Neural cell (in vitro differentiated cells): ENCODE measurements at regions not wholly inside any gene's neighbourhood (a gene's known extent, or its start where the extent isn't known, plus 50 kb on each side); places are given as distances from the start of the nearest gene placed in this dataset.
"Not testable (repeated sequence)": the region's sequence is repeated elsewhere in the genome, so short reads cannot be mapped to it uniquely, and the experiment has no call there.

Source experiments
- H2AFZ ChIP-seq: fragments of 200-600, 300-800 bp; sonication (generic), shearing (Covaris generic); 2 replicates; pipeline ENCODE4 v1.6.0; 2014; ENCODE audit warnings: low read depth, mild to moderate bottlenecking, antibody characterized with exemption, low read length, moderate library complexity
- H3F3A ChIP-seq: fragments of 200-600 bp; shearing (Covaris generic); 2 replicates; pipeline ENCODE4 v1.6.1; 2016; ENCODE audit warnings: mild to moderate bottlenecking, moderate library complexity, mixed read lengths, antibody characterized with exemption, low read length; ENCODE audit not compliant: insufficient read depth, poor library complexity, severe bottlenecking
- H3K27ac ChIP-seq: fragments of 200-600, 300-800 bp; sonication (generic), shearing (Covaris generic); 2 replicates; pipeline ENCODE4 v1.5.1; 2014; ENCODE audit warnings: mild to moderate bottlenecking, low read length, moderate library complexity
- H3K27me3 ChIP-seq: fragments of 300-800, 200-600 bp; sonication (generic), shearing (Covaris generic); 2 replicates; pipeline ENCODE4 v1.6.0; 2014; ENCODE audit warnings: mild to moderate bottlenecking, low read depth, low read length, moderate library complexity; ENCODE audit not compliant: insufficient read depth
- H3K36me3 ChIP-seq: fragments of 300-800, 200-600 bp; sonication (generic), shearing (Covaris generic); 2 replicates; pipeline ENCODE4 v1.5.1; 2014; ENCODE audit warnings: mild to moderate bottlenecking, antibody characterized with exemption, low read length, moderate library complexity; ENCODE audit not compliant: insufficient read depth
- H3K4me2 ChIP-seq: fragments of 300-800, 200-600 bp; sonication (generic), shearing (Covaris generic); 2 replicates; pipeline ENCODE4 v1.6.0; 2014; ENCODE audit warnings: mild to moderate bottlenecking, low read length
- H3K4me3 ChIP-seq: fragments of 300-800, 200-600 bp; sonication (generic), shearing (Covaris generic); 2 replicates; pipeline ENCODE4 v1.5.1; 2014; ENCODE audit warnings: mild to moderate bottlenecking, low read length, moderate library complexity
- H3K79me2 ChIP-seq: fragments of 200-600 bp; shearing (Covaris generic); replicated peaks from 2 replicates; pipeline ENCODE4 v1.6.0; 2014; ENCODE audit warnings: mild to moderate bottlenecking, low read length, moderate library complexity; ENCODE audit not compliant: insufficient read depth
- H3K9ac ChIP-seq: fragments of 300-800, 200-600 bp; sonication (generic), shearing (Covaris generic); 2 replicates; pipeline ENCODE4 v1.6.1; 2016; ENCODE audit warnings: mild to moderate bottlenecking, low read length, mixed read lengths
- H3K9me2 ChIP-seq: fragments of 200-600 bp; shearing (Covaris generic); 2 replicates; pipeline ENCODE4 v1.6.1; 2016; ENCODE audit warnings: mild to moderate bottlenecking, low read length, mixed read lengths; ENCODE audit not compliant: insufficient read depth
- H3K9me3 ChIP-seq: fragments of 200-600, 300-800 bp; sonication (generic), shearing (Covaris generic); 2 replicates; pipeline ENCODE4 v1.6.1; 2016; ENCODE audit warnings: mild to moderate bottlenecking, mixed run types, low read length, moderate library complexity, mixed read lengths
- H4K20me1 ChIP-seq: fragments of 200-600 bp; shearing (Covaris generic); 2 replicates; pipeline ENCODE4 v1.6.1; 2016; ENCODE audit warnings: mild to moderate bottlenecking, mixed run types; ENCODE audit not compliant: insufficient read depth
- EP300 ChIP-seq: fragments of 450-650 bp; conservative IDR thresholded peaks from 2 replicates; pipeline ENCODE4 v1.6.1; 2014; ENCODE audit warnings: antibody characterized with exemption, mild to moderate bottlenecking, moderate library complexity; ENCODE audit not compliant: poor library complexity, severe bottlenecking
- MXI1 ChIP-seq: fragments of 450-650 bp; conservative IDR thresholded peaks from 2 replicates; pipeline ENCODE4 v1.6.1; 2014; ENCODE audit warnings: antibody characterized with exemption, mild to moderate bottlenecking; ENCODE audit not compliant: poor library complexity, severe bottlenecking
- POLR2AphosphoS5 ChIP-seq: IDR thresholded peaks from 2 replicates; pipeline ENCODE4 v1.6.1; 2012
- RAD21 ChIP-seq: fragments of 450-650 bp; conservative IDR thresholded peaks from 2 replicates; pipeline ENCODE4 v1.6.1; 2014; ENCODE audit warnings: antibody characterized with exemption, mild to moderate bottlenecking, moderate library complexity
- SMC3 ChIP-seq: fragments of 450-650 bp; conservative IDR thresholded peaks from 2 replicates; pipeline ENCODE4 v1.6.1; 2014; ENCODE audit warnings: antibody characterized with exemption, mild to moderate bottlenecking, moderate library complexity; ENCODE audit not compliant: poor library complexity
- TAF1 ChIP-seq: IDR thresholded peaks from 2 replicates; pipeline ENCODE4 v1.6.1; 2012; ENCODE audit warnings: low read depth
- TF ChIP-seq, protein P1 (sequence below): fragments of 450-650 bp; IDR thresholded peaks from 2 replicates; pipeline ENCODE4 v1.5.1; 2014; ENCODE audit warnings: antibody characterized with exemption, mild to moderate bottlenecking, moderate library complexity; ENCODE audit not compliant: poor library complexity, severe bottlenecking
- TF ChIP-seq, protein P2 (sequence below): IDR thresholded peaks from 2 replicates; pipeline ENCODE4 v1.6.1; 2012; ENCODE audit warnings: borderline replicate concordance

DNA sequence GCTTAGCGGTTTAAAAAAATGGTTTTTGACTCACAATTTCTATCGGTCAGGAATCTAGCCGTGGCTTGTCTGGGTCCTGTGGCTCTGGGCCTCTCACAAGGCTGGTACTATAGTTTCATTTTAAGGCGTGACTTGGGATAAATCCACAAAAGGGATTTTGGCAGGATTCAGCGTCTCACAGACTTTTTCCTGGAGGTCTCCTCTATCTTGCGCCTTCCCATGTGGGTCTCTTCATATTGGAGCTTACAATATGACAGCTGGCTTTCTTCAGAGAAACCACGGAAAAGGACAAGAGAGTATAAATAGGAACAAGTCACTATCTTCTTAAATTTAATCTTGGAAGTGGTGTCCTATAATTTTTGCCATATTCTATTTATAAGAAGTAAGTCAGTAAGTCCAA, 250.5 kb downstream of the DSC3 start:
- Histone ChIP-seq H3K4me3 (no peak overlapping the region), H3K4me2 (no peak overlapping the region), H3K9me3 (no peaks in the 10 kb centered on the region), H4K20me1 (no peaks in the 10 kb centered on the region), H3K79me2 (no peaks in the 10 kb centered on the region), H3F3A (no peaks in the 10 kb centered on the region), H3K27me3 (no peaks in the 10 kb centered on the region), H3K9ac (no peak overlapping the region), H3K36me3 (no peaks in the 10 kb centered on the region), H3K27ac (no peak overlapping the region), H2AFZ (no peak overlapping the region), H3K9me2 (no peaks in the 10 kb centered on the region)
- no peak for TF ChIP-seq TAF1
- no peak for TF ChIP-seq MXI1
- no peak for TF ChIP-seq SMC3
- TF ChIP-seq EP300: no peak
- TF ChIP-seq, protein P1, sequence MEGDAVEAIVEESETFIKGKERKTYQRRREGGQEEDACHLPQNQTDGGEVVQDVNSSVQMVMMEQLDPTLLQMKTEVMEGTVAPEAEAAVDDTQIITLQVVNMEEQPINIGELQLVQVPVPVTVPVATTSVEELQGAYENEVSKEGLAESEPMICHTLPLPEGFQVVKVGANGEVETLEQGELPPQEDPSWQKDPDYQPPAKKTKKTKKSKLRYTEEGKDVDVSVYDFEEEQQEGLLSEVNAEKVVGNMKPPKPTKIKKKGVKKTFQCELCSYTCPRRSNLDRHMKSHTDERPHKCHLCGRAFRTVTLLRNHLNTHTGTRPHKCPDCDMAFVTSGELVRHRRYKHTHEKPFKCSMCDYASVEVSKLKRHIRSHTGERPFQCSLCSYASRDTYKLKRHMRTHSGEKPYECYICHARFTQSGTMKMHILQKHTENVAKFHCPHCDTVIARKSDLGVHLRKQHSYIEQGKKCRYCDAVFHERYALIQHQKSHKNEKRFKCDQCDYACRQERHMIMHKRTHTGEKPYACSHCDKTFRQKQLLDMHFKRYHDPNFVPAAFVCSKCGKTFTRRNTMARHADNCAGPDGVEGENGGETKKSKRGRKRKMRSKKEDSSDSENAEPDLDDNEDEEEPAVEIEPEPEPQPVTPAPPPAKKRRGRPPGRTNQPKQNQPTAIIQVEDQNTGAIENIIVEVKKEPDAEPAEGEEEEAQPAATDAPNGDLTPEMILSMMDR: no peak

DNA sequence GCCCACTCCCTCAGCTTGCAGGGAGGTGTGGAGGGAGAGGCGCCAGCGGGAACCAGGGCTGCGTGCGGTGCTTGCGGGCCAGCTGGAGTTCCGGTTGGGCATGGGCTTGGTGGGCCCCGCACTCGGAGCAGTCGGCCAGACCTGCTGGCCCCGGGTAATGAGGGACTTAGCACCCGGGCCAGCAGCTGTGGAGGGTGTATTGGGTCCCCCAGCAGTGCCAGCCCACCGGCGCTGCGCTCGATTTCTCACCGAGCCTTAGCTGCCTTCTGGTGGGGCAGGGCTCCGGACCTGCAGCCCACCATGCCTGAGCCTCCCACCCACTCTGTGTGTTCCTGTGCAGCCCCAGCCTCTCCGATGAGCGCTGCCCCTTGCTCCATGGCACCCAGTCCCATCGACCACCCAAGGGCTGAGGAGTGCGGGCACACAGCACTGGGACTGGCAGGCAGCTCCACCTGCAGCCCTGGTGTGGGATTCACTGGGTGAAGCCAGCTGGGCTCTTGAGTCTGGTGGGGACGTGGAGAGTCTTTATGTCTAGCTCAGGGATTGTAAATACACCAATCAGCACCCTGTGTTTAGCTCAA, 254.0 kb downstream of the DSC3 start:
- not testable (repeated sequence) for H3K36me3 ChIP-seq, H4K20me1 ChIP-seq, H3K9ac ChIP-seq, H3K27ac ChIP-seq, H3K9me3 ChIP-seq, H3K27me3 ChIP-seq, H2AFZ ChIP-seq, H3K9me2 ChIP-seq, H3K4me3 ChIP-seq, H3K4me2 ChIP-seq, H3K79me2 ChIP-seq, H3F3A ChIP-seq

DNA sequence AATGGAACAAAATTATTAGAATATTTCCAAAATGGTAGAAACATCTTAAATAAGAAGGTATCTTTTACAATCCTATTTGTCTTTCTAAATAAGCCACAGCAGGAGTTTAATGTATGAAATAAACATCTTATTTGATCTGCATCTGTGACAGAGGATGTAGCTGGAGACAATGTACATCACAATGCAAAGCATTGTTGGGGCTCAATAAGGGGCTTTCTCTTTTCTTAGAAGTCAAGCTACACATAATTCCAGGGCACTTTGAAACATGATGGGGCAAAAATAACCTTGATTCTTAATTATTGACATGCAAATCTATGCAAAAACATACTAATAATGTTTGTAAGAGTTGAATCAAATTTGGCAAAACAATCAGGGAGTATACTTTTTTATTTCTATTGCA, 255.1 kb downstream of the DSC3 start:
- Histone ChIP-seq H3F3A (no peaks in the 10 kb centered on the region), H3K27ac (no peak overlapping the region), H3K9me3 (no peaks in the 10 kb centered on the region), H3K36me3 (no peaks in the 10 kb centered on the region), H3K9me2 (no peaks in the 10 kb centered on the region), H2AFZ (no peak overlapping the region), H3K27me3 (no peaks in the 10 kb centered on the region), H3K4me3 (no peak overlapping the region), H3K4me2 (no peak overlapping the region), H3K9ac (no peak overlapping the region), H3K79me2 (no peaks in the 10 kb centered on the region), H4K20me1 (no peaks in the 10 kb centered on the region)
- TF ChIP-seq RAD21: no peak
- TF ChIP-seq, protein P2, sequence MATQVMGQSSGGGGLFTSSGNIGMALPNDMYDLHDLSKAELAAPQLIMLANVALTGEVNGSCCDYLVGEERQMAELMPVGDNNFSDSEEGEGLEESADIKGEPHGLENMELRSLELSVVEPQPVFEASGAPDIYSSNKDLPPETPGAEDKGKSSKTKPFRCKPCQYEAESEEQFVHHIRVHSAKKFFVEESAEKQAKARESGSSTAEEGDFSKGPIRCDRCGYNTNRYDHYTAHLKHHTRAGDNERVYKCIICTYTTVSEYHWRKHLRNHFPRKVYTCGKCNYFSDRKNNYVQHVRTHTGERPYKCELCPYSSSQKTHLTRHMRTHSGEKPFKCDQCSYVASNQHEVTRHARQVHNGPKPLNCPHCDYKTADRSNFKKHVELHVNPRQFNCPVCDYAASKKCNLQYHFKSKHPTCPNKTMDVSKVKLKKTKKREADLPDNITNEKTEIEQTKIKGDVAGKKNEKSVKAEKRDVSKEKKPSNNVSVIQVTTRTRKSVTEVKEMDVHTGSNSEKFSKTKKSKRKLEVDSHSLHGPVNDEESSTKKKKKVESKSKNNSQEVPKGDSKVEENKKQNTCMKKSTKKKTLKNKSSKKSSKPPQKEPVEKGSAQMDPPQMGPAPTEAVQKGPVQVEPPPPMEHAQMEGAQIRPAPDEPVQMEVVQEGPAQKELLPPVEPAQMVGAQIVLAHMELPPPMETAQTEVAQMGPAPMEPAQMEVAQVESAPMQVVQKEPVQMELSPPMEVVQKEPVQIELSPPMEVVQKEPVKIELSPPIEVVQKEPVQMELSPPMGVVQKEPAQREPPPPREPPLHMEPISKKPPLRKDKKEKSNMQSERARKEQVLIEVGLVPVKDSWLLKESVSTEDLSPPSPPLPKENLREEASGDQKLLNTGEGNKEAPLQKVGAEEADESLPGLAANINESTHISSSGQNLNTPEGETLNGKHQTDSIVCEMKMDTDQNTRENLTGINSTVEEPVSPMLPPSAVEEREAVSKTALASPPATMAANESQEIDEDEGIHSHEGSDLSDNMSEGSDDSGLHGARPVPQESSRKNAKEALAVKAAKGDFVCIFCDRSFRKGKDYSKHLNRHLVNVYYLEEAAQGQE: no peak
- TF ChIP-seq POLR2AphosphoS5: no peak
- TF ChIP-seq, protein P1: no peak
- TF ChIP-seq SMC3: no peak
- TF ChIP-seq TAF1: no peak
